ENCODE measurements at regions not wholly inside any gene's neighbourhood (a gene's known extent, or its start where the extent isn't known, plus 50 kb on each side); places are given as distances from the start of the nearest gene placed in this dataset.

DNA sequence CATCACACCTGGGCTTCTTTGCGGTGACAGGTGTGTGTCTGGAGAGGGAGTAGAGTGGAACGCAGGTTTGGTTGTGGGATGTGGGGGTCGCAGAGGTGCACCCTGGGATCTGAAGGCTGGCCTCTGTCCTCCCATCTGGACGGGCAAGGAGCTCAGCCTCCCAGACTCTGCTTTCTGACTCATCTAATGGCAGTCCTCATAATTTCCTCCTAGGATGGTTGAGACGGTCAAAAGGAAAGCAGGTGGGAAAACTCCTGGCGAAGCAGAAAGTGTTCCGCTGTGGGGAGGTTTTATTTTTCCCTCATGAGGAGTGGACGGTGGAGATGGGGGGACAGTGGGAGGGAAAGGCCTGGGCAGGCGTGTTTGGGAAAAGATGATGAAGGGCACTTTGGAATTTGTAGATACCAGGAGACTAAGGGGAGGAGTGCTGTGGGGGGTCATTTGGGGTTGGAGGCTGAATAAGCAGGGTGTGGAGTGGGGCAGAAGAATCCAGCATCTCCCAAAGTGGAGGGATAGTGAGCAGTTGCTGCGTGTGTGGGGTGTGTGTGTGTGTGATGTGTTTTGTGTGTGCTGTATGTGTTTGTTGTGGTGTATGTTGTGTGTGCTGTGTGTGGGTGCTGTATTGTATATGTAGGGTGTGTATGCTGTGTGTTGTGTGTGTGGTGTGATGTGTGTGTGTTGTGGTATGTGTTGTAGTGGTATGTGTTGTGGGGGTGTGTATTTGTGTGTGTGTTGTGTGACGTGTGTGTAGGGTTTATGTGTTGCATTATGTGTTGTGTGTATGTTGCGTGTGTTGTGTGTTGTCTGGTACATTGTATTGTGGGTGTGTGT, 97.2 kb upstream of the PODXL start:
- Histone ChIP-seq H3K4me1 (peaks cover 31% of the 10 kb centered on the region), H4K20me1 (ENCODE audit: low read depth) (no peaks in the 10 kb centered on the region), H3F3A (ENCODE audit: low read depth) (peaks cover 35% of the 10 kb centered on the region), H3K79me2 (ENCODE audit: low read depth) (no peaks in the 10 kb centered on the region), H2AFZ (replicated peaks) (no peak overlapping the region), H3K4me2 (no peak overlapping the region), H3K9me3 (ENCODE audit: low read depth) (no peaks in the 10 kb centered on the region), H3K27me3 (no peaks in the 10 kb centered on the region), H3K4me3 (no peak overlapping the region), H3K9ac (no peak overlapping the region), H3K27ac (no peak overlapping the region), H3K36me3 (no peaks in the 10 kb centered on the region)
- Mint-ChIP-seq H3K9me3 (no peaks in the 10 kb centered on the region), H3K27ac (peak overlapping the region; percentile 8), H3K4me3 (peak overlapping the region; percentile 52), H3K27me3 (ENCODE audit: insufficient read depth, low read depth) (peaks cover 12% of the 10 kb centered on the region), H3K4me1 (peaks cover 13% of the 10 kb centered on the region), H3K36me3 (no peaks in the 10 kb centered on the region)
- no peak for TF ChIP-seq EZH2phosphoT487 (IDR thresholded peaks at IDR 0.05)
- TF ChIP-seq, protein P1, sequence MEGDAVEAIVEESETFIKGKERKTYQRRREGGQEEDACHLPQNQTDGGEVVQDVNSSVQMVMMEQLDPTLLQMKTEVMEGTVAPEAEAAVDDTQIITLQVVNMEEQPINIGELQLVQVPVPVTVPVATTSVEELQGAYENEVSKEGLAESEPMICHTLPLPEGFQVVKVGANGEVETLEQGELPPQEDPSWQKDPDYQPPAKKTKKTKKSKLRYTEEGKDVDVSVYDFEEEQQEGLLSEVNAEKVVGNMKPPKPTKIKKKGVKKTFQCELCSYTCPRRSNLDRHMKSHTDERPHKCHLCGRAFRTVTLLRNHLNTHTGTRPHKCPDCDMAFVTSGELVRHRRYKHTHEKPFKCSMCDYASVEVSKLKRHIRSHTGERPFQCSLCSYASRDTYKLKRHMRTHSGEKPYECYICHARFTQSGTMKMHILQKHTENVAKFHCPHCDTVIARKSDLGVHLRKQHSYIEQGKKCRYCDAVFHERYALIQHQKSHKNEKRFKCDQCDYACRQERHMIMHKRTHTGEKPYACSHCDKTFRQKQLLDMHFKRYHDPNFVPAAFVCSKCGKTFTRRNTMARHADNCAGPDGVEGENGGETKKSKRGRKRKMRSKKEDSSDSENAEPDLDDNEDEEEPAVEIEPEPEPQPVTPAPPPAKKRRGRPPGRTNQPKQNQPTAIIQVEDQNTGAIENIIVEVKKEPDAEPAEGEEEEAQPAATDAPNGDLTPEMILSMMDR (IDR thresholded peaks at IDR 0.05) = no peak
- TF ChIP-seq EZH2 (IDR thresholded peaks at IDR 0.05) = no peak
- no peak for DNase-seq (ENCODE audit: low spot score)

DNA sequence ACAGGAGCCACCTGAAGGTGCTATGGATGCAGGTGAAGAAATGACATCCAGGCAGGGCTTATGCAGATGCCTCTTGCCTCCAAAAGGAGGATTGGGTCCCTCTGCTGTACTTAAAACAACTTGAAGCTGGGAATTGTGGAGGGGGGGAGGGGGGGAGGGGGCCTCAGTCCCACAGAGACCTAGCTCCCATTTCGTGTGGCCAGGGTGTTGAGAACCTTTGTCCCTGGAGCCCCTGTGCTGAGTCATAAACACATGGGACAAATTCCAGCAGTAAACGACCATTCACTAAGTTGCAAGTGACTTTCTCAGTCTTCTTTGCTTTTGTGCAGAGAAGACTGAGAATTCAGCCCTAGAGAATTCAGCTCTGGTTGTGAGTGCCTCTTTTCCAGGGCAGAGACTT, 96.5 kb upstream of the PODXL start:
- H3K9me3 Mint-ChIP-seq = no peaks in the 10 kb centered on the region
- peaks cover 12% of the 10 kb centered on the region for H3K27me3 Mint-ChIP-seq (ENCODE audit: insufficient read depth, low read depth)
- no peaks in the 10 kb centered on the region for H3K9me3 ChIP-seq (ENCODE audit: low read depth)
- no peak overlapping the region for H3K27ac ChIP-seq
- H2AFZ ChIP-seq (replicated peaks) = no peak overlapping the region
- no peaks in the 10 kb centered on the region for H3K79me2 ChIP-seq (ENCODE audit: low read depth)
- no peaks in the 10 kb centered on the region for H3K36me3 Mint-ChIP-seq
- DNase-seq (ENCODE audit: low spot score) = no peak
- no peak overlapping the region for H3K4me3 Mint-ChIP-seq
- no peak overlapping the region for H3K27ac Mint-ChIP-seq
- H3K9ac ChIP-seq = no peak overlapping the region
- no peaks in the 10 kb centered on the region for H3K27me3 ChIP-seq
- H3K4me1 ChIP-seq = peaks cover 38% of the 10 kb centered on the region
- TF ChIP-seq, protein P1 (IDR thresholded peaks at IDR 0.05) = no peak
- TF ChIP-seq EZH2 (IDR thresholded peaks at IDR 0.05) (no peak), EZH2phosphoT487 (IDR thresholded peaks at IDR 0.05) (no peak)
- peaks cover 13% of the 10 kb centered on the region for H3K4me1 Mint-ChIP-seq
- no peaks in the 10 kb centered on the region for H4K20me1 ChIP-seq (ENCODE audit: low read depth)
- H3K36me3 ChIP-seq = no peaks in the 10 kb centered on the region
- H3F3A ChIP-seq (ENCODE audit: low read depth) = peaks cover 42% of the 10 kb centered on the region
- H3K4me3 ChIP-seq = no peak overlapping the region
- no peak overlapping the region for H3K4me2 ChIP-seq

DNA sequence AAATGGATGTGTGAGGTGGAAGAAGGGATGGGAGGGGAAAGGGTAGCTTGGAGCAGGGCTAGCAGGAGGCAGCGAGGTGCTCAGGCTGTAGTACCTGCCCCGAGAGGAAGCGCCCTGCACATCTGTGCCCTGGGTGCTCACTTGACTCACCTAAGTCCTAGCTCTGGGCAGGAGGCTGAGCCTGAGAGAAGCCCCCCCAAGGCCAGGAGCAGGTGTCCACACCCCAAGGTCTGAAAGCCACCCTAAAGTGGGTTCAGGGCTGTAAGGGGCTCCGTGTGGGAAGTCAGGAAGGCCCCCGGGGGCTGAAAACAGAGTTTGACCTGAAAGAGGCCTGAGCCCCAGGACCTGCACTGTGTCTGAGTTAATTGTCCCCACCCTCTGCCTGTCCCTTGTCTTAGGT, 95.8 kb upstream of the PODXL start:
- peaks cover 13% of the 10 kb centered on the region for H3K4me1 Mint-ChIP-seq
- TF ChIP-seq, protein P1 (IDR thresholded peaks at IDR 0.05) = no peak
- no peak for TF ChIP-seq EZH2phosphoT487 (IDR thresholded peaks at IDR 0.05)
- TF ChIP-seq EZH2 (IDR thresholded peaks at IDR 0.05) = no peak
- no peak overlapping the region for H3K4me3 Mint-ChIP-seq

More for the DNA sequence above, 95.8 kb upstream of the PODXL start:
- Histone ChIP-seq H3K79me2 (ENCODE audit: low read depth) (no peaks in the 10 kb centered on the region), H2AFZ (replicated peaks) (no peak overlapping the region), H3F3A (ENCODE audit: low read depth) (peaks cover 50% of the 10 kb centered on the region), H3K27me3 (no peaks in the 10 kb centered on the region), H3K9me3 (ENCODE audit: low read depth) (no peaks in the 10 kb centered on the region), H3K36me3 (no peaks in the 10 kb centered on the region), H3K4me3 (no peak overlapping the region), H4K20me1 (ENCODE audit: low read depth) (no peaks in the 10 kb centered on the region), H3K4me1 (peaks cover 41% of the 10 kb centered on the region), H3K27ac (no peak overlapping the region), H3K4me2 (no peak overlapping the region), H3K9ac (no peak overlapping the region)
- no peak for DNase-seq (ENCODE audit: low spot score)
- Mint-ChIP-seq H3K9me3 (no peaks in the 10 kb centered on the region), H3K36me3 (no peaks in the 10 kb centered on the region), H3K27ac (no peak overlapping the region), H3K27me3 (ENCODE audit: insufficient read depth, low read depth) (peaks cover 13% of the 10 kb centered on the region)
